ENCODE measurements at regions not wholly inside any gene's neighbourhood (a gene's known extent, or its start where the extent isn't known, plus 50 kb on each side); places are given as distances from the start of the nearest gene placed in this dataset.
"Not testable (repeated sequence)": the region's sequence is repeated elsewhere in the genome, so short reads cannot be mapped to it uniquely, and the experiment has no call there.

GRCh38 chr13:52571163-52571562, 71.1 kb upstream of the HNRNPA1L2 start:
- not testable (repeated sequence) for TF ChIP-seq CTCF (IDR thresholded peaks at IDR 0.05; ENCODE audit: low read depth, low read length); EZH2phosphoT487 (IDR thresholded peaks at IDR 0.05; ENCODE audit: low read depth)

All from OCI-LY3 (cell line).